Rectal smooth muscle tissue (tissue), 1 donor: ENCODE measurements at regions not wholly inside any gene's neighbourhood (a gene's known extent, or its start where the extent isn't known, plus 50 kb on each side); places are given as distances from the start of the nearest gene placed in this dataset.

Experiments used
- H3K27ac ChIP-seq: one replicate; pipeline ENCODE4 v1.7.0; 2013; ENCODE audit warnings: low read depth, low read length, inconsistent platforms
- H3K27me3 ChIP-seq: one replicate; pipeline ENCODE4 v1.7.0; 2013; ENCODE audit warnings: low read length; ENCODE audit not compliant: control insufficient read depth, insufficient read depth
- H3K36me3 ChIP-seq: one replicate; pipeline ENCODE4 v1.7.0; 2013; ENCODE audit warnings: low read length; ENCODE audit not compliant: control insufficient read depth, insufficient read depth
- H3K4me1 ChIP-seq: one replicate; pipeline ENCODE4 v1.7.0; 2013; ENCODE audit warnings: low read length; ENCODE audit not compliant: control insufficient read depth, insufficient read depth
- H3K4me3 ChIP-seq: one replicate; pipeline ENCODE4 v1.7.0; 2013; ENCODE audit warnings: low read length
- H3K9ac ChIP-seq: one replicate; pipeline ENCODE4 v1.7.0; 2013; ENCODE audit warnings: low read length

DNA sequence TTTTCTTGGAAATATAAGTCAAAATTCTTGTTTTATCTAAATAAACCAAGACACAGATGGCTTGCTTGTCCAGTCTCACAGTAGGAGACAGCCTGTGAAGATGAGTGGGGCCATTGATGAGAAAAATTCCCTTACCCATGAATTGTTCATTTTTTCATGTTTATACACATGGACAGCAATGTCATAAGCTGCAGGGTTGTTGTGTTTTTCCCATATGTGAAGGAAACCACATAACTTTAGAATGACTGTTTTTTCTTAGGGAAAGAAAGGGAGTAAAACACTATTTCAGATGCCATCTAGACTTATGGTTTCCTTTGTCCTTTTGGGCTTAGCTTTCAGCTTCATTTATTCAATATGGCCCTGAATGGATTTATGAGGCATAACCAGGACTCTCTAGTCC, 622.5 kb upstream of the NR5A2 start:
- Histone ChIP-seq H3K36me3 (no peaks in the 10 kb centered on the region), H3K4me1 (no peaks in the 10 kb centered on the region), H3K27ac (no peak overlapping the region), H3K27me3 (no peaks in the 10 kb centered on the region), H3K9ac (no peak overlapping the region), H3K4me3 (no peak overlapping the region)

DNA sequence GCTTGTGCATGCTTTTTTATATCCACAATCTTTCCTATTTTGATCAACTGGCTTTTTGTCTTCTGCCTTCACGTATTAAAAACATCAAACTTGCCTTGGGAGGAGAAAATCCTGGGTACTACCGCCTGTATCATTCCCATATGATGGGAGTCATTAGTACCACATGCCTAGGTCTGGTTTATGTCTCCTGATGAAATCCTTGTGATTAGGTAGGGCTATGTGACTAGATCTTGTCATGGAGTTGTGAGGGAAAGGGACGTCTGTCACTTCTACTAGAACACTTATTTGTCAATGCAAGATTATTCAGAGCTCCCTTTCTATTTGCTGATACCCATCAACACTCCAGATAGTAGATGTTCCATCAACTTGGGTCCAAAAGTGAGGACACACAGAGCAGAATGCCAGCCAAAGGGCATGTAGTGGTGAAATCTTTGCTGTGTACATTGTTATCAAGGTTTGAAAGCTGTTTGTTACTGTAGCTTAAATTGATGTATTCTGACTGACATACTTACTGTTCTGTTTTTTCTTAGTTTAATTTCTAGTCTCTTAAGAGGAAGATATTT, 621.8 kb upstream of the NR5A2 start:
- Histone ChIP-seq H3K27me3 (no peaks in the 10 kb centered on the region), H3K4me1 (no peaks in the 10 kb centered on the region), H3K4me3 (no peak overlapping the region), H3K36me3 (no peaks in the 10 kb centered on the region), H3K9ac (no peak overlapping the region), H3K27ac (no peak overlapping the region)

DNA sequence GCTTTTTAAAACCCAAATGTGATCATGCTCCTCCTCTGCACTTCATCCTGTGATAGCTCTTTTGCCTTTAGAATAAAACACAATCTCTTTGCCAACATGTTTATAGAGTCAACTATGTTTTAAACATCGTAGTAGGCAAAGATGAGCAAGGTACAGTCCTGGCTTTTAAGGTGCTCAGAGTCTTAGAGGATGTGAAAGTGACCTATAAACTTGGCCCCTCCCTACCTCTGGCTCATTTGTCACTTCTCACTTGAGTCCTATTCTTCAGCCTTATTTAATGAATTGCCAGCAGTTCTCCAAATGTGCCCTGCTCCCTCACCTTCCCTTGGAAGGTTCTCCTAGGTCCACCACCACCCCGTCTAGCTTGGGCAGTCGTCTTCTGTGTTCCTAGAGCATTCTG, 617.0 kb upstream of the NR5A2 start:
- Histone ChIP-seq H3K36me3 (no peaks in the 10 kb centered on the region), H3K9ac (no peak overlapping the region)

DNA sequence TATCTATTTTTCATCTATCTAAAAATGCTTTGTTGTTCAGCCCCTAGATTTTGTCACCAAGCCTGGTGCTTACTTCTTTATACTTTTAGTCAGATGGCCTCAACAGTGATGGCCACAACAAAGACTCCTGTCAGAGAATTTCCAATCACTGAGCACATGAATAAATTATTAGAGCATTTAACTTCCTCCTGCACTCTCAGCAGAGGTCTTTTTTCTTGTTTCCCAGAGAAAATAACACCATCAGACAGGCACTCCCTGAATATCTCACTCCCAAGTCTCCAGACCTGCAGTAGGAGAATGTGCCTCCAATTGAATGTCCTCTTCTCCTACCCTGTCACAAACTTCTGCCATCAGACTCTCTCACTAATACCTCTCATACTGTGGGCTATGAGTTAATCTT, 616.0 kb upstream of the NR5A2 start:
- Histone ChIP-seq H3K4me3 (no peak overlapping the region), H3K27ac (no peak overlapping the region), H3K27me3 (no peaks in the 10 kb centered on the region), H3K36me3 (no peaks in the 10 kb centered on the region), H3K4me1 (no peaks in the 10 kb centered on the region), H3K9ac (no peak overlapping the region)

More for the DNA sequence above, 617.0 kb upstream of the NR5A2 start:
- Histone ChIP-seq H3K27ac (no peak overlapping the region), H3K4me1 (no peaks in the 10 kb centered on the region), H3K27me3 (no peaks in the 10 kb centered on the region), H3K4me3 (no peak overlapping the region)

DNA sequence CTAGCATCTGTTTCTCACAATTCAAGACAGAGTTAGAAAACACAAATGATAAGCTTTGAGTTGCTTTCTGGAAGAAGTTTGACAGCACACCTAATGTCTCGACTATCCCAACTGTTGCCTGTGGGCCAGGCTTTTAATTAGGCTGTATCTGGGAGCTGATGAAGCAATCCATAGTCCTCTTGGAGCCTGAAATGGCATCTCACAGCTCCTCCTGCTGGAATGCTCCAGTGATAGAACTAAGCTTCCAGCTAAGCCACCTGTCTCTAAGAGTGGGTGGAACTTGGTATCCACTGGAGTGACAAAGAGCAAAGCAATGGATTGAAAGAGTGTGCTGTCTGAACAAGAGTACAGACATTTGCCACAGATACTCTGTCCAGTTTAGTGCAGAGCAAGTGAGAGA, 605.3 kb upstream of the NR5A2 start:
- Histone ChIP-seq H3K4me1 (no peaks in the 10 kb centered on the region), H3K36me3 (no peaks in the 10 kb centered on the region)

DNA sequence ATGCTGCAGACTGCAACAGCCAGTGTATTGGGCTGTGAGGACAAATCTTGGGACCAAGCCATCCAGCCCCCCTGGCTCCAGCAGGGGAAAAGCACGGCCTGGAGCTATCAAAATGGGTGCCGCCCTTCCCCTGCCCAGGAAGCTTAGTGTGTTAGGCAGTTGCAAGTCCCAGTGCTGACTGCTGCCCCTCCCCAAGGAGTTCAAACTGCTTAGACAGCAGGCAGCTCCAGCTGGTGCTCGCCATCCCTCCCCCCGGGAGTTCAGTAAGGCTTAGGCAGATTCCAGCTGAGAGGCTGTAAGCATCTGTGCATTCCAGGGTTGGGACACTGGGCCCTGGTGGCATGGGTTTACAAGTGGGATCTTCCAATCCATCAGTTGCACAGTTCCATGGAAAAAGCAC, 579.6 kb upstream of the NR5A2 start:
- Histone ChIP-seq H3K4me1 (no peaks in the 10 kb centered on the region), H3K9ac (no peak overlapping the region), H3K27me3 (no peaks in the 10 kb centered on the region), H3K4me3 (no peak overlapping the region), H3K36me3 (no peaks in the 10 kb centered on the region), H3K27ac (no peak overlapping the region)

More for the DNA sequence above, 605.3 kb upstream of the NR5A2 start:
- Histone ChIP-seq H3K27me3 (no peaks in the 10 kb centered on the region), H3K9ac (no peak overlapping the region), H3K27ac (no peak overlapping the region), H3K4me3 (no peak overlapping the region)

DNA sequence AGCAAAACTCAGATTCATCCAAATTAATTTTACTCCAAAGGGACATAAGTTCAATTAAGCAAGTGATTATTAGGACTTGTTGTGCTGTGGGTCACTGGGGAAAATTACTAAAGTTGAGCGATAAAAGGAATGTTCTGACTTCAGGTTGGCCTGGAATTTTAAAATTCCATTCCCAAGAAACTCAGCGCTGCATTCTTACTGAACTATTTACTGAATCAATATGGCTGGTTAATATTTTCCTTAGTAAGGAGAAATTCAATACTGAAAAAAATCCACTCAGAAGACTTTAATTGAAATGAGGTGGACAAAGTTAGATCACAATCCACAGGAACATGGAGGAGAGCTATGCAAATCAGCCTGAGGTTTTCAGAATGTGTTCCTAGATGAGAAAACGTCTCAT, 578.9 kb upstream of the NR5A2 start:
- H3K4me1 ChIP-seq: no peaks in the 10 kb centered on the region
- no peak overlapping the region for H3K4me3 ChIP-seq
- no peak overlapping the region for H3K9ac ChIP-seq
- H3K27me3 ChIP-seq: no peaks in the 10 kb centered on the region
- no peaks in the 10 kb centered on the region for H3K36me3 ChIP-seq
- H3K27ac ChIP-seq: no peak overlapping the region

DNA sequence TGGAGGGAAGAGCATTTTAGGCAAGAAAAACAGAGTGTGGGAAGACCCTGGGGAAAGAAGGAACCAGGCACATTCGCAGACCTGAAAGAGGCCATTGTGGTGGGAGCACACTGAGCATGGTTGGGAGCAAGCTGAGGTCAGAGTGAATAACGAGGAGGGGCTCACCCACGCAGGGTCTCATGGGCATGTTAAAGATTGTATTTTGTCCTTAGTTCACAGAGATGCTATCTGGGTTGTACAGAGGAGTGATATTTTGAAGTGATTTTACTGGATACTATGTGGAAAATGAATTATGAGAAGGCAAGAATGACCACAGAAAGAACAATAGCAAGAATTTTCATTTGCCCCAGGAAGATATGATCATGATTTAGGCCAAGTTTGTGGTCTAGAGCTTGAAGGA, 578.3 kb upstream of the NR5A2 start:
- no peak overlapping the region for H3K4me3 ChIP-seq
- no peaks in the 10 kb centered on the region for H3K27me3 ChIP-seq
- no peaks in the 10 kb centered on the region for H3K36me3 ChIP-seq
- H3K9ac ChIP-seq: no peak overlapping the region
- H3K27ac ChIP-seq: no peak overlapping the region
- H3K4me1 ChIP-seq: no peaks in the 10 kb centered on the region

DNA sequence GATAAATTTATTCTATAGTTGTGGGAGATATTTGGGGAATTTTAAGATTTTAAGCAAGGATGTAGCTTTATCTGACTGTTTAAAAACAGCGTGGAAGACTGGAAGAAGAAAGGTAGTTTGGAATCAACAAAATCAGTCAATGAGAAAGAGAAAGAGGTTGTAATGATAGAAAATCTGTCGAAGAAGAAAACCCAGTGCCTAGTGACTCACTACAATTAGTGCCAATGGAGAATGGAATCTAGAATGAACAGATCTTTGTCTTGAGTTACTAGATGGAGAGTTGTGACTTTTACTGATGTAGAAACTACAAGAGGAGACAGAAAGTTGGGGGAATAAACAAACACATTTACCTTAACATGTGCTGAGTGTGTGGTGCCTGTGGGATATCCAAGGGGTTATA, 577.8 kb upstream of the NR5A2 start:
- Histone ChIP-seq H3K27ac (no peak overlapping the region), H3K27me3 (no peaks in the 10 kb centered on the region), H3K4me3 (no peak overlapping the region), H3K36me3 (no peaks in the 10 kb centered on the region), H3K9ac (no peak overlapping the region), H3K4me1 (no peaks in the 10 kb centered on the region)

DNA sequence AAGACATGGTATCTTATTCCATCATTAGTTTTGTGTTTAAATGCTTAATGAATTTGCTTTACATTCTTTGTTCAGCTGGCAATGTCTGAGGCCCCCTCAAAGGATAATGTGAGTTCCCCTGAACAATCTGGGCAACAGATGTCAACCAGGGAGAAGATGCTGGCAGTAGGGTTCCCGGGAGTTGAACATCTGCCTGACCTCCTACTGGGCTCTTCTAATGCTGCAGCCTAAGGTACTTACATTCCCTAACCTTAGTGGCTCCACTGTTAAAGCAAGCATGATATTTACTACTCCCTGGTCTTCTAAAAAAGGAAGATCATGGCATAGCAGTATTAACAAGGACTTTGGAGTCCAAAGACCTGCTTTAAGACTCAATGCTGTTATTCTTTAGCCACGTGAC, 574.9 kb upstream of the NR5A2 start:
- H3K36me3 ChIP-seq: no peaks in the 10 kb centered on the region
- no peak overlapping the region for H3K27ac ChIP-seq
- H3K4me3 ChIP-seq: no peak overlapping the region
- H3K9ac ChIP-seq: no peak overlapping the region
- no peaks in the 10 kb centered on the region for H3K4me1 ChIP-seq
- H3K27me3 ChIP-seq: no peaks in the 10 kb centered on the region

DNA sequence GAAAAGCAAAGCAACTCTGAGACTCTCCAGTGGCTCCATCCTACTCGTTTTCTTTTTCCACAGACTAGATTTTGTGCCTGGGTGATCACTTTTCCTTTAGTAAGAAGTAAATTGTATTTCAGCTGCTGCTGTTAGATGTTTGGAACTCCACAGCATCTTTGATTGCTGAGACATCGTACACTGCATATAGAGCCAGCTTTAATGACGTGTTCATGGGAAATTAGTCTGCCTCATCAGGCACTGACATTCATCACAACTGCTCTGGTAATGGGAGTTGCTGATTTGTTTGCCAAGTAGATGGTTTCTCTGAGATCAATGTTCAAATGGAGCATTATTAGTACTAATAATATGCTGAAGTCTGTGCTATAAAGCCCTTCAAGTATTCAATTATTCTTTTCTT, 573.8 kb upstream of the NR5A2 start:
- H3K4me3 ChIP-seq: no peak overlapping the region
- H3K4me1 ChIP-seq: no peaks in the 10 kb centered on the region

DNA sequence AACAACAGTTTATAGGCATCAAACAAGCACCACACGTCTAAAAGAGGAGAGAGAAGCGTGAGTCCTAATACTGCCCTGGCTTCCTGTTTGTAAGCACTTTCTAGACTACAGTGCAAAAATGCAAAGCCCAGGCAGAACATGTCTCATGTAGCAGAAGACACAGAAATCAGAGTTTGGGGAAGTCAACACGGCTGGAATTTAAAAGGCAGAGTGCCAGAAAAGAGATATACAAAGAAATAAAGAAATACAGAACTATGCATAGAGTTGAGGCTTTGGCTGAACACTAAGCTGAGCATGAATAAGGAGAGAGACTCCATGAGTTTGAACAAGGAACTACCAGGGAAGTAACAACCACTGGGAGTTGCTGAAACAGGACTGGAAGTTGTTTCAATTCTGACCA, 566.6 kb upstream of the NR5A2 start:
- H3K4me3 ChIP-seq: no peak overlapping the region
- H3K9ac ChIP-seq: no peak overlapping the region
- no peaks in the 10 kb centered on the region for H3K36me3 ChIP-seq

More for the DNA sequence above, 573.8 kb upstream of the NR5A2 start:
- Histone ChIP-seq H3K27me3 (no peaks in the 10 kb centered on the region), H3K36me3 (no peaks in the 10 kb centered on the region), H3K9ac (no peak overlapping the region), H3K27ac (no peak overlapping the region)

DNA sequence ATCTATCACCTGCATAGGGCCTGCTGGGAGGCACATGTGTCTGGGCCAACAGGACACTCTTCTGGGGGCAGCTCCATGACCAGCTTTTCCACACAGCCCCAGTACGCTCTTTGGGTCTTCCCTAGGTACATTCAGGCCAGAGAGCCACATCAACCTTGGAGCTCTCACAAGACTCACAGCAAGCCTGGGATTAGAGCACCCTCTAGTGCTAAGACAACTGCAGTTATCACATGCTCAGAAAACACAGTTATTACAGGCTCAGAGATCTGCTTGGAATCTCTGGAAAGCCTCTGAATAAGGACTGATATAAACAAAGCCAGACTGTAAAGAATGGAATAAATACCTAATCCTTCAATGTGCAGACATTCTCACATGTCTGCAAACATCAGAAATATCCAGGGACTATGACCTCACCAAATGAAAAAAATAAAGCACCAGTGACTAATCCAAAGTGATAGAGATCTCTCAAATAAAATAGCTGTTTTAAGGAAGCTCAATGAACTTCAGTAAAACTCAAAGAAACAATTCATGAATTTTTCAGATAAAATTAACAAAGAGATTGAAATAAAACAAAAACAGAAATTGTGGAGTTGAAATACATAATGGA, 563.9 kb upstream of the NR5A2 start:
- Histone ChIP-seq H3K27me3 (no peaks in the 10 kb centered on the region), H3K4me3 (no peak overlapping the region), H3K9ac (no peak overlapping the region), H3K27ac (no peak overlapping the region), H3K36me3 (no peaks in the 10 kb centered on the region), H3K4me1 (no peaks in the 10 kb centered on the region)

More for the DNA sequence above, 566.6 kb upstream of the NR5A2 start:
- no peak overlapping the region for H3K27ac ChIP-seq
- no peaks in the 10 kb centered on the region for H3K4me1 ChIP-seq
- H3K27me3 ChIP-seq: no peaks in the 10 kb centered on the region
